T-helper 17 cell (primary cell): ENCODE measurements at regions not wholly inside any gene's neighbourhood (a gene's known extent, or its start where the extent isn't known, plus 50 kb on each side); places are given as distances from the start of the nearest gene placed in this dataset.
"Not testable (repeated sequence)": the region's sequence is repeated elsewhere in the genome, so short reads cannot be mapped to it uniquely, and the experiment has no call there.

Source experiments
- ATAC-seq: fragments of 150-1000 bp; cut with Tn5 transposase; 2 replicates; pipeline ENCODE4 v1.10.0; 2021; ENCODE audit warnings: mild to moderate bottlenecking, moderate library complexity
- DNase-seq, 3 donors: peaks; one replicate each; pipeline versions ENCODE4 v3.0.0 to v3.0.0-alpha.2; 2020 to 2021
- H3K9me3 ChIP-seq: one replicate; pipeline ENCODE4 v1.7.0; 2013; ENCODE audit warnings: low read length, mild to moderate bottlenecking; ENCODE audit not compliant: control insufficient read depth, poor library complexity, severe bottlenecking
- H3K27ac Mint-ChIP-seq: one replicate; pipeline ENCODE4 v1.8.0; 2022; ENCODE audit warnings: mild to moderate bottlenecking, moderate library complexity, mixed read lengths
- H3K27me3 Mint-ChIP-seq: one replicate; pipeline ENCODE4 v1.8.0; 2022; ENCODE audit warnings: mixed read lengths
- H3K36me3 Mint-ChIP-seq: one replicate; pipeline ENCODE4 v1.8.0; 2022; ENCODE audit warnings: low read depth, mixed read lengths
- H3K4me1 Mint-ChIP-seq: one replicate; pipeline ENCODE4 v1.8.0; 2022; ENCODE audit warnings: mild to moderate bottlenecking, mixed read lengths
- H3K4me3 Mint-ChIP-seq: one replicate; pipeline ENCODE4 v1.8.0; 2022; ENCODE audit warnings: mild to moderate bottlenecking, moderate library complexity, mixed read lengths

DNA sequence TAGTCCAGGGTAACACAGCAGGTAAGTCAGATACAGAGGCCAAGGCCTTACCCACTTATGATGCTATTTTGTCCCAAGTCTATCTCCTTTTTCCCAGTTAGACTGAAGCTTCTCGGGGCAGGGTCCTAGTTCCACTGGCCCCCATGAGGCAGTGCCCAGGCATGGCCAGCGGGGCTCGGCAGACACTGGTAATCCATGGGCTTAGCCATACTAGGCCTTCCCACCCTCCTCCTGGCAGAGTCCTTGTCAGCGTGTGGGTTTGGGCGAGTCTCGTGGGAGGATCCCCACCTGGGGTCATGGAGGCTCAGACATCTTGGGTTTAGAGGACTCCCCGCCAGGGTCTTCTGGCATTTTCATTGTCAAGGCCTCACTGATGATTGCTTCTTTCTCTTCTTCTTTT is 84.7 kb upstream of the BRD7 start:
- no peak for ATAC-seq
- no peaks in the 10 kb centered on the region for H3K9me3 ChIP-seq

DNA sequence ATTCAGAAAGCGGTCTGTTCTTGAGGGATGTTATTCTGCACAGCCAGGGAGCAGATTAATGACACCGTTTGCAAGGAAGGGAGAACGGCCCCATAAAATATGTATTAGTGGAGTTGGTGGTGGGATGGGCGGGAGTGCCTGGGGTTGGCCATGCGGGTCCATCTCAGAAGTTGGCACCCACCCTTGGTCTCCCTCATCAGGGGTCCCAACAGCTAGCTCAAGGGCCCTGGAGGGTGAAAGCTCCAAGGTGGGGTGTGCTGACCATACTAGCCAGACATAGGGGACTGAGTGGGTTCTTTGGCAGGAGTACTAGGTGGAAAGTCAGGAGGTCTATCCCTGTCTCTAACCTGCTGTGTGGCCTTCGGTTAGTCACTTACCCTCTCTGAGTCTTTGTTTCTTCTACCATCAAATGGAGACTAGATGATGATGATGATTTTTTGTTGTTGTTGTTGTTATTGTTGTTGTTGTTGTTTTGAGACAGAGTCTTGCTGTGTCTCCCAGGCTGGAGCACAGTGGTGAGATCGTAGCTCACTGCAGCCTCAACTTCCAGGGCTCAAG is 83.2 kb upstream of the BRD7 start:
- H3K27ac Mint-ChIP-seq = no peak overlapping the region
- no peak for ATAC-seq
- peaks cover 3% of the 10 kb centered on the region for H3K4me1 Mint-ChIP-seq

More for the DNA sequence above, 84.7 kb upstream of the BRD7 start:
- Mint-ChIP-seq H3K36me3 (no peaks in the 10 kb centered on the region), H3K4me3 (no peak overlapping the region), H3K27ac (no peak overlapping the region), H3K4me1 (peaks cover 5% of the 10 kb centered on the region), H3K27me3 (peaks cover 31% of the 10 kb centered on the region)
- no peak for DNase-seq

DNA sequence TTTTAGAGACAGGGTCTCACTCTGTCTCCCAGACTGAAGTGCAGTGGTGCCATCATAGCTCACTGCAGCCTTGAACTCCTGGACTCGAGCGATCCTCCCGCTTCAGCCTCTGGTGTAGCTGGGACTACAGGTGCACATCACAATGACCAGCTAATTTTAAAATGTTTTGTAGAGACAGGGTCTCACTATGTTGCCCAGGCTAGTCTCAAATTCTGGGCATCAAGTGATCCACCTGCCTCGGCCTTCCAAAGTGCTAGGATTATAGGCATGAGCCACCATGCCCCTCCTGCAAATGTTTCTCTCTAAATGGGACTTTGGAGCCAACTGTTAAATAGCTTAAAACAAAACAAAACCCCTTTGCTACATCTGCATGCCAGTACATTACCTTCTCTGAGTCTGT is 82.2 kb upstream of the BRD7 start:
- Mint-ChIP-seq H3K4me3 (no peak overlapping the region), H3K27ac (no peak overlapping the region), H3K27me3 (peaks cover 29% of the 10 kb centered on the region), H3K36me3 (no peaks in the 10 kb centered on the region), H3K4me1 (peaks cover 2% of the 10 kb centered on the region)
- no peak for ATAC-seq
- DNase-seq = no peak
- no peaks in the 10 kb centered on the region for H3K9me3 ChIP-seq

More for the DNA sequence above, 83.2 kb upstream of the BRD7 start:
- H3K9me3 ChIP-seq = no peaks in the 10 kb centered on the region
- Mint-ChIP-seq H3K36me3 (no peaks in the 10 kb centered on the region), H3K4me3 (no peak overlapping the region), H3K27me3 (peaks cover 34% of the 10 kb centered on the region)
- DNase-seq = no peak

DNA sequence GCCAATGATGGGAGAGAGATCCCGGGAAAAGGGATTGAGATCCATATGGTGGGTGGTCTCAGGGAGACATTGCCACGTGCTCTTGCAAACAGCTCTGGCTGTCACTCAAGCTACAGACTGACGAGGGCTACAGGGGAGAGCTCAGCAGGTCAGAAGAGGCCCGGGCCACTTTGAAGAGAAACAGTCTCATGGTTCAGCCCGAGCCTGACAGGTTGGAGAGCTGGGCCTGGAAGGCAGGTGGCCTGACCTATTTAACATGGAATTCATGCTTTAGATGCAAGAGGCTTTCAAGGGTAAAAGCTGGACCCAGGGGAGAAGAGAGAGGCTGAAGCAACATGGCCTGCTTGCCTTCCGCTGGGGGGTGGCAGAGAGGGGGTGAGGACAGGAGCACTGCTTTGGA is 81.0 kb upstream of the BRD7 start:
- Mint-ChIP-seq H3K36me3 (no peaks in the 10 kb centered on the region), H3K4me3 (no peak overlapping the region), H3K27ac (no peak overlapping the region), H3K4me1 (peaks cover 2% of the 10 kb centered on the region), H3K27me3 (peaks cover 24% of the 10 kb centered on the region)
- H3K9me3 ChIP-seq = no peaks in the 10 kb centered on the region
- DNase-seq (no peak), ATAC-seq (no peak)

DNA sequence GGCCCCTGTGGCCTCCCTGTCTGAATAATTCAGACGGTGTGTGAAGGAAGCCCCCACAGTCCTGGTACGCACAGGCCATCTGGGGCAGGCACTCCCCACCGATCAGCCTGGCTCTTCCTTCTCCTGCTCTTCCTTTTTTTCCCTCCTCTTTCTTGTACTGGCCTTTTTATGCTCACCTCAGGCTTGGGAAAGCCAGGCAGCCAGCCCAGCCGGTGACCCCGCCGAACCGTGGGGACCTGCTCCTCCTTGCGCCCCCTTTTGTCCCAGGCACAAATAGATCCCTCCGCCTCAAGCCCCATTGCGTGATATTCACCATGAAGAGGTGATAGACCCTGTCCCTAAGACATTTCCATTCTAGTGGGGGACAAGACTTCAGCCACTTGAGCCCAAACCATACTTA is 80.2 kb upstream of the BRD7 start:
- Mint-ChIP-seq H3K27ac (no peak overlapping the region), H3K27me3 (peaks cover 24% of the 10 kb centered on the region), H3K36me3 (no peaks in the 10 kb centered on the region), H3K4me3 (no peak overlapping the region), H3K4me1 (peaks cover 2% of the 10 kb centered on the region)
- H3K9me3 ChIP-seq = no peaks in the 10 kb centered on the region
- ATAC-seq = no peak
- no peak for DNase-seq

DNA sequence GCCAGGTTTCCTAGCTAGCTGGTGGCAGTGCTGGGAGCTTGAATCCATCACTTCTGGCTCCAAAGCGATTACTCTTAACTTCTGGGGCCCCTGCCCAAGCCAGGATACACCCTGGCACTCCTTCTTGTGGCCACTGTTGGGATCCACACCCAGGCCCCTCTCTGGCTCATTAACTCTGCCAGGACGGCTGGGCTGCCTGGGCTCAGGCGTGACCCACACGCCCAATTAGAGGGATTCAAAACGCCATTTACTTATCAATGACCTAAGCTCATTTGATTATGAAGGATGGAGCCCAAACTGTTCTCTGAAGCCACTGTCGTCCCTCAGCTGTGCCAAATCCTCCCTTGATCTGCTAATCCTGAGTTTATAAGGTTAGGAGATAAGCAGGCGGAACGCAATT is 79.7 kb upstream of the BRD7 start:
- Mint-ChIP-seq H3K4me3 (no peak overlapping the region), H3K27ac (no peak overlapping the region), H3K36me3 (no peaks in the 10 kb centered on the region), H3K4me1 (peaks cover 2% of the 10 kb centered on the region), H3K27me3 (peaks cover 24% of the 10 kb centered on the region)
- no peak for DNase-seq
- ATAC-seq = no peak
- no peaks in the 10 kb centered on the region for H3K9me3 ChIP-seq

DNA sequence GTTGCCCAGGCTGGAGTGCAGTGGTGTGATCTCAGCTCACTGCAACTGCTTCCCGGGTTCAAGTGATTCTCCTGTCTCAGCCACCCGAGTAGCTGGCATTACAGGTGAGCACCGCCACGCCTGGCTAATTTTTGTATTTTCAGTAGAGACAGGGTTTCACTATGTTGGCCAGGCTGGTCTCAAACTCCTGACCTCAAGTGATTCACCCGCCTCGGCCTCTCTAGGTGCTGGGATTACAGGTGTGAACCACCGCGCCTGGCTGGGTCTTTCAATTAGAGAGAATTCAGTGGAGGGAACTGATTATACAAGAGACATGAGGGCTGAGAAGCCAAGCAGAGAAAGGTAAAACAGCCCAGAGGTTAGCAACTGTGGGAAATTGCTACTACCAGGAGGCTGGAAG is 78.6 kb upstream of the BRD7 start:
- not testable (repeated sequence) for H3K4me1 Mint-ChIP-seq, H3K27ac Mint-ChIP-seq, H3K36me3 Mint-ChIP-seq, ATAC-seq, DNase-seq, H3K9me3 ChIP-seq, H3K4me3 Mint-ChIP-seq
- peaks cover 21% of the 10 kb centered on the region for H3K27me3 Mint-ChIP-seq

DNA sequence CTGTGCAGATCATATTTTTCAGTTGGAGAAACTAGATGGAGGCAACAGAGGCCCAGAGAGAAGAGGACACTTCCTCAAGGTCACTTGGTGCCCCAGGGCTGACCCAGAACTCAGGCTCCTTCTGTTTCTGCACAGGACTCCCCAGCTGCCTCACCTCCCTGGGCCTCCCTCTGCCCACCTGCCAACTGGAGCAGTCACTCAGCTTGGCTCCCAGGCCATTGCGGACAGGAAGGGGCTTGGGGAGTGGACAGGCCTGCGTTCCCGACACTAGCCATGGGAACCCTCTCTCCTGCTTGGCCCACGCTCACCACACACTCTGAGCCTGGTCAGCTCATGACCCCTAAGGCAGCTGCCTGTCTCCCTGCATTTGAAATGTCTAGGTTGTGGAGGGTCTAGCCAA is 78.1 kb upstream of the BRD7 start:
- no peak overlapping the region for H3K4me3 Mint-ChIP-seq
- peaks cover 2% of the 10 kb centered on the region for H3K4me1 Mint-ChIP-seq
- no peaks in the 10 kb centered on the region for H3K36me3 Mint-ChIP-seq
- H3K9me3 ChIP-seq = no peaks in the 10 kb centered on the region
- ATAC-seq (no peak), DNase-seq (no peak)
- no peak overlapping the region for H3K27ac Mint-ChIP-seq
- H3K27me3 Mint-ChIP-seq = peaks cover 19% of the 10 kb centered on the region

DNA sequence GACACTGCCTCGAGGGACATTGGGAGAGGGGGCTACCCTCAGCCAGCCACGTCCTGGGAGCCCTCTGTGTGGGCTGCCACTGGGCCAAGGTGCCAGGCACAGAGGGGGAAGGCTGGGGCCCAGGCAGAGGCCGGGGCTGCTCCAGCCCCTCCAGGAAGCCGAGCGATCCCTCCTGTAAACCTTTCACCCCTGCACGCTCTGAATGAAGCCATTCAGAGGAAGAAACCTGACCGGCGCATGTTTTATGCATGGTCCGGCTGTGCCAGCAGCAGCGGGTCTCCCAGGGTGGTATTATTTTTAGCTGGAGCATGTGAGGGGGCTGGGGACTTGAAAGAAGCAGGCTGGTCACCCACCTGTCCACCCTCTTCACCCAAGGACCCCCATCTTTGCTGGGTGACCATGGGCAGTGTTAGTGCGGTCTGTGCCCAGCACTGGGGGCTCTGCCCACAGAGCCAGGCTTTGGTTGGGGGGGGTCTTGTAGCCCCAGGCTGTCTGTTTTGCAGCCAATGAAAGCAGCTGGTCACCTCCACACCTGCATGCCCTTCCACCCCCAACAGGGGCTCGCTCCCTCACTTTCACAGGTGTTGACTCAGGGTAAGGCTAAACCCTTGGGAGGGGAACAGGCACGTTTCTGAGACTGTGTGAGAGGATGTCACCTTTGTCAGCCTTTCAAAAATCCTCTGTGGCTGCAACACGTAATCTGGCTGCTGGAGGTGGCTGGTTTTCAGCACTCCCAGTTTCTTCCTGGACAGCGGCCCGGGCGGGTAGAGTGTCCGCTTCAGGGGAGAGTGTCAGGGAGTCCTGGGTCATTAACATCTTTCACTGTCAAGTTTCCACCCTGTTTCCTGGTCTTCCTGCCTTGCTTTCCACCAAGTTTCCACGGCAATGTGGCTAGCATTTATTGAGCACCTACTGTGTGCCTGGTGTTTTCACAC is 77.1 kb upstream of the BRD7 start:
- DNase-seq (no peak), ATAC-seq (no peak)
- peaks cover 2% of the 10 kb centered on the region for H3K4me1 Mint-ChIP-seq
- no peak overlapping the region for H3K4me3 Mint-ChIP-seq
- peaks cover 19% of the 10 kb centered on the region for H3K27me3 Mint-ChIP-seq
- no peak overlapping the region for H3K27ac Mint-ChIP-seq
- no peaks in the 10 kb centered on the region for H3K36me3 Mint-ChIP-seq
- no peaks in the 10 kb centered on the region for H3K9me3 ChIP-seq

DNA sequence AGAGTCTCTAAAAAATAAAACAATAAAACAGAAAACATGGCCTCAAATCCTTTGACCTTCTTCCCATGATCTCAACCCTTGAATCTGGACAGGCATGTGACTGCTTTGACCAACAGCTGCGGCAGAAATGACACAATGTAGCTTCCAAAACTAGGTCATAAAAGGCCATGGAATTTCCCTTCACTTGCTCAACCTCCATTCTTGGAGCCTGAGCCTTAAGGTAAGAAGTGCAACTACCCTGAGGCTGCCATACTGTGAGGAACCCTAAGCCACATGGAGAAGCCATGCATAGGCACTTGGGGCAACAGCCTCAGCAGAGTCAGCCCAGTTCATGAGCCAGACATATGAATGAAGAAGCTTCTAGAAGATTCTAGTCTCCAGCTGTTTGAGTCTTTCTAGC is 75.7 kb upstream of the BRD7 start:
- H3K4me3 Mint-ChIP-seq = no peak overlapping the region
- no peaks in the 10 kb centered on the region for H3K9me3 ChIP-seq
- H3K27ac Mint-ChIP-seq = no peak overlapping the region
- DNase-seq = no peak
- no peaks in the 10 kb centered on the region for H3K36me3 Mint-ChIP-seq
- ATAC-seq = peak; percentile 53
- peaks cover 15% of the 10 kb centered on the region for H3K27me3 Mint-ChIP-seq
- H3K4me1 Mint-ChIP-seq = peaks cover 2% of the 10 kb centered on the region

DNA sequence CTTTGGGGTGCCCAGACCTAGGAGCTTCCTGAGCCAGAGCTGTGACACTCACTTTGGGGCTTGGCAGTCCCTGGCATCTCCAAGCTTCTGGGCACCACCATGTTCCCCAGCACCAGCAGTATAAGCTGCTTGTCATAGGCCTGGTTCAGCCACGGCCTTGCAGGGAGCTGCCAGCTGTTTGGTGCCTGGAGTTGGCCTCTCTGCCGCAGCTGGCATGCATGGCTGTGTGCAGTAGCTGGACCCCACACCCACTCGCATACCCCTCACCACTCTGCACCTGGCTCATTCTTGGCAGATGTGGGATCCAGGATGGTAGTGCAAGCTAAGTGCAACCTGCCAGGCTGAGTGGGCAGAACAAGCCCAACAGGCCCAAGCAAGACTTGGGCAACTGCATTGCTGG is 73.4 kb upstream of the BRD7 start:
- Mint-ChIP-seq H3K27me3 (peaks cover under 1% of the 10 kb centered on the region), H3K27ac (no peak overlapping the region), H3K4me3 (no peak overlapping the region), H3K4me1 (no peaks in the 10 kb centered on the region), H3K36me3 (no peaks in the 10 kb centered on the region)
- ATAC-seq (no peak), DNase-seq (no peak)
- no peaks in the 10 kb centered on the region for H3K9me3 ChIP-seq

DNA sequence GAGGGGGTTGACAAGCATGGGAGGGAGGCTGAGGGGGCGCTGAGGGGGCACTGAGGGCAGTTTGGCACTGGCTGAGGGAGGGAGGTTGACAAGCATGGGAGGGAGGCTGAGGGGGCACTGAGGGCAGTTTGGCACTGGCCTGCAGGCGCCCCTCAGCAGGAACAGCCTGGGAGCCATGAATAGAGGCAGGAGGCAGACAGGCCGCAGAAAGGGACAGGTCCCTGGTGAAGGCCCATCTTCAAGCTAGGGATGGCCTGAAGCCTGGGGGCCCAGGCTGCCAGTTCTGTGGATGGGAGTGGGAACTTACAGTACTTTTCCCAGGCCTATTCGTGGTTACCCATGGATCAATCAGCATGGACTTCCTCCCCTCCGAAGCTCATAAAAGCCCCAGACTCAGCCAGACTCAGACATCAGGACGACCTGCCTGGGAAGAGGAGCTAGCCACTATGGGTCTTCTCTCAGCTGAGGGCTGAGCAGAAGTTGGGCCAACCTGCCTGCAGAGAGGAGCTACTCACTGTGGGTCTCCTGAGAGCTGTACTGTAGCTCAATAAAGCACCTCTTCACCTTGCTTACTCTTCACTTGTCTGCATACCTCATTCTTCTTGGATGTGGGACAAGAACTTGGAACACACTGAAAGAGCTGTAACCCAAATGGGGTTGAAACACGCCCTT is 72.8 kb upstream of the BRD7 start:
- H3K27me3 Mint-ChIP-seq = no peaks in the 10 kb centered on the region
- no peak for ATAC-seq

DNA sequence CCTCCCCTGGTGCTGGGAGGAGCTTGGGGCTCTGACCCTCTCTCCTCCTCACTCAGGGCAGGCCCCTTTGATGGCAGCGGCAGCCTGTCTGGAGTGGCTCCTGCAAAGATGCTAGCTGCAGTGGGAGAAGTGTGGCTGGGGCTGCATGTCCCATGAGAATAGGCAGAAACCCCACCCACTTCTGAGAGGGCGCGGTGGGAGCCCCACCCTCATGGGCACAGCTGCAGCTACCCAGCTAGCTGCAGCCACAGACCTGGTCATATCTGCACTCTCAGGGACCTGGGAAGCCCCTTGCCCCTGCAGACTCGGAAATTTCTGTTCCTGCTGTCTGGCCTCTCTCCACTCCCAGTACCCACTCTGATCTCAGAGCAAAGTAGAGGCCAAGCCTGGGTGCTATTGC is 72.2 kb upstream of the BRD7 start:
- no peak for ATAC-seq
- Mint-ChIP-seq H3K4me1 (no peaks in the 10 kb centered on the region), H3K27ac (no peak overlapping the region), H3K4me3 (no peak overlapping the region), H3K36me3 (no peaks in the 10 kb centered on the region), H3K27me3 (no peaks in the 10 kb centered on the region)
- H3K9me3 ChIP-seq = no peaks in the 10 kb centered on the region
- no peak for DNase-seq

More for the DNA sequence above, 72.8 kb upstream of the BRD7 start:
- no peak for DNase-seq
- H3K9me3 ChIP-seq = no peaks in the 10 kb centered on the region
- no peaks in the 10 kb centered on the region for H3K4me1 Mint-ChIP-seq
- no peak overlapping the region for H3K4me3 Mint-ChIP-seq
- no peaks in the 10 kb centered on the region for H3K36me3 Mint-ChIP-seq
- no peak overlapping the region for H3K27ac Mint-ChIP-seq
